Activated B cell treated with CpG ODN at 0.5 μM for 24 hours (primary cell): ENCODE measurements at regions not wholly inside any gene's neighbourhood (a gene's known extent, or its start where the extent isn't known, plus 50 kb on each side); places are given as distances from the start of the nearest gene placed in this dataset.
"Not testable (repeated sequence)": the region's sequence is repeated elsewhere in the genome, so short reads cannot be mapped to it uniquely, and the experiment has no call there.

Experiments used
- ATAC-seq: fragments of 200-7000 bp; cut with Tn5 transposase; one replicate; pipeline ENCODE4 v1.10.0; 2021; ENCODE audit warnings: low read depth, mild to moderate bottlenecking, moderate library complexity
- CTCF ChIA-PET: fragments of 350-600 bp; sonication (Branson Sonifier 250); formaldehyde crosslinking; loops from one replicate; lab custom pipeline; 2021; ENCODE audit warnings: antibody characterized with exemption; lab: Charles Lee
- POLR2A ChIA-PET: fragments of 350-600 bp; sonication (Branson Sonifier 250); formaldehyde crosslinking; loops from one replicate; lab custom pipeline; 2021; ENCODE audit warnings: antibody characterized with exemption; lab: Charles Lee
- DNase-seq: peaks from one replicate; pipeline ENCODE4 v3.0.0; 2022
- H3K27ac Mint-ChIP-seq: one replicate; pipeline ENCODE4 v1.8.0; 2020; ENCODE audit warnings: mixed read lengths
- H3K27me3 Mint-ChIP-seq: one replicate; pipeline ENCODE4 v1.8.0; 2021; ENCODE audit warnings: mixed read lengths
- H3K36me3 Mint-ChIP-seq: one replicate; pipeline ENCODE4 v1.8.0; 2021; ENCODE audit warnings: low read depth, mixed read lengths
- H3K4me1 Mint-ChIP-seq: one replicate; pipeline ENCODE4 v1.8.0; 2021; ENCODE audit warnings: mixed read lengths
- H3K4me3 Mint-ChIP-seq: one replicate; pipeline ENCODE4 v1.8.0; 2020; ENCODE audit warnings: mild to moderate bottlenecking, mixed read lengths
- H3K9me3 Mint-ChIP-seq: one replicate; pipeline ENCODE4 v1.8.0; 2020; ENCODE audit warnings: mixed read lengths
- intact Hi-C: fragments of 100-400 bp; cut with micrococcal nuclease; formaldehyde crosslinking; loops from one replicate; pipeline ENCODE4 v1.15.1; 2024
- TF ChIP-seq, protein P1 (sequence below): fragments of 200-600 bp; IDR thresholded peaks from one replicate; pipeline ENCODE4 v1.8.0; 2022; ENCODE audit warnings: antibody characterized with exemption, mild to moderate bottlenecking

DNA sequence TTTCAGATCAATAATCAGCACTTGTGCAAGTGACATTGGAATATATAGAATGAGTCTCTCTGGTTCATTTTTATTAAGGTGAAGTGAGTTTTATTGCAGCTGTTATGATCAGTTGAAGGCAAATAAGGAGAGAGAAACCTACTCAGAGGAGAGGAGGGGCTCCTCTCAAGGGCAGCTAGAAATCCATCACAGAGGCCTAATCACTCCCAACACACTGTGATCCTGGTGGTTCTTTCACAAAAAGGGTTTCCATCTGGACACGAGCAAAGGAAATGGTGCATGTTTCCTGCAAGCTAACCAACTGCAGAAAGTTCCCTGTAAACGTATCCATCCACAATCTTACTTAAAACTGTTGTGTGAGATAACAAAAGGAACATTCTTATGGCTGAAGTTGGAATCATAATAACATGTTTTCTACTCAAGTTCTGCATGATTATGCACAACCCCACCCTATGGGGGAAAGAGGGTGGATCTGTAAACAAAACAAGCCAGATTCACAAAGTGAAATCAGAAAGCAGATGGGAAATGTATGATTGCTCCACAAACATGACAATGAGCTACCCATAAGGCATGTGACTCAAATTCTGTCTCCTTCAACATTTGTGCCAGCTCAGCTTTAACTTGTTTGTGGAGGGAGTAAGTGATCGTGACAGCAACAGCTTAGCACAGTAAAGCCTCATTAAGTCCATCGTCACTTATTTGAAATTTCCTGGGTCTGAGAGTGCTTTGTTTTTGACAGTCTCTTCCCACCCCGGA is 141.2 kb upstream of the ST6GALNAC5 start:
- ATAC-seq (no peak), DNase-seq (no peak)
- TF ChIP-seq, protein P1, sequence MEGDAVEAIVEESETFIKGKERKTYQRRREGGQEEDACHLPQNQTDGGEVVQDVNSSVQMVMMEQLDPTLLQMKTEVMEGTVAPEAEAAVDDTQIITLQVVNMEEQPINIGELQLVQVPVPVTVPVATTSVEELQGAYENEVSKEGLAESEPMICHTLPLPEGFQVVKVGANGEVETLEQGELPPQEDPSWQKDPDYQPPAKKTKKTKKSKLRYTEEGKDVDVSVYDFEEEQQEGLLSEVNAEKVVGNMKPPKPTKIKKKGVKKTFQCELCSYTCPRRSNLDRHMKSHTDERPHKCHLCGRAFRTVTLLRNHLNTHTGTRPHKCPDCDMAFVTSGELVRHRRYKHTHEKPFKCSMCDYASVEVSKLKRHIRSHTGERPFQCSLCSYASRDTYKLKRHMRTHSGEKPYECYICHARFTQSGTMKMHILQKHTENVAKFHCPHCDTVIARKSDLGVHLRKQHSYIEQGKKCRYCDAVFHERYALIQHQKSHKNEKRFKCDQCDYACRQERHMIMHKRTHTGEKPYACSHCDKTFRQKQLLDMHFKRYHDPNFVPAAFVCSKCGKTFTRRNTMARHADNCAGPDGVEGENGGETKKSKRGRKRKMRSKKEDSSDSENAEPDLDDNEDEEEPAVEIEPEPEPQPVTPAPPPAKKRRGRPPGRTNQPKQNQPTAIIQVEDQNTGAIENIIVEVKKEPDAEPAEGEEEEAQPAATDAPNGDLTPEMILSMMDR = no peak
- CTCF ChIA-PET = no interaction called here
- H3K27me3 Mint-ChIP-seq = no peaks in the 10 kb centered on the region
- no peaks in the 10 kb centered on the region for H3K9me3 Mint-ChIP-seq
- POLR2A ChIA-PET = no interaction called here
- no peaks in the 10 kb centered on the region for H3K4me1 Mint-ChIP-seq
- H3K36me3 Mint-ChIP-seq = no peaks in the 10 kb centered on the region
- H3K4me3 Mint-ChIP-seq = no peak overlapping the region
- no peak overlapping the region for H3K27ac Mint-ChIP-seq
- intact Hi-C loops = no loop called here

DNA sequence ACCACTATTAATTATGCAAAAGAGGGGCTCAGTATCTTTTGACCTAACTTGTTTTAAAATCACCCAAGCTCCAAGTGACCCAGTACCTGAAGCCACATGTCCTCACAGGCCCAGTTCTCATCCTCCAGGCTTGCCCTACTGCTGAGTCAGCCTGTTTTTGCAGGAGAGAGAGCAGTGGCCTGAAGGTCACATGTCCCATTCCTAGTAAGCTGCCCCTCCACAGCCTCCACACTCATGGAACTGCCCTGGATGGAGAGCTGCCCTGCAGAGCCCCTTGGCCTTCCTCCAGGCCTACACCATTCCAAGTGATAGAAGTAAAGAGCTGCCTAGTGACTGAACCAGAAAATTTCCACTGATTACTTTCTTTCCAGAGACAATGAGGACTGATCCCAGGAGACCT is 139.8 kb upstream of the ST6GALNAC5 start:
- Mint-ChIP-seq H3K36me3 (no peaks in the 10 kb centered on the region), H3K4me1 (no peaks in the 10 kb centered on the region), H3K4me3 (no peak overlapping the region), H3K9me3 (no peaks in the 10 kb centered on the region), H3K27me3 (no peaks in the 10 kb centered on the region), H3K27ac (no peak overlapping the region)
- CTCF ChIA-PET = no interaction called here
- ATAC-seq (no peak), DNase-seq (no peak)
- intact Hi-C loops = no loop called here
- TF ChIP-seq, protein P1 = no peak
- POLR2A ChIA-PET = no interaction called here

DNA sequence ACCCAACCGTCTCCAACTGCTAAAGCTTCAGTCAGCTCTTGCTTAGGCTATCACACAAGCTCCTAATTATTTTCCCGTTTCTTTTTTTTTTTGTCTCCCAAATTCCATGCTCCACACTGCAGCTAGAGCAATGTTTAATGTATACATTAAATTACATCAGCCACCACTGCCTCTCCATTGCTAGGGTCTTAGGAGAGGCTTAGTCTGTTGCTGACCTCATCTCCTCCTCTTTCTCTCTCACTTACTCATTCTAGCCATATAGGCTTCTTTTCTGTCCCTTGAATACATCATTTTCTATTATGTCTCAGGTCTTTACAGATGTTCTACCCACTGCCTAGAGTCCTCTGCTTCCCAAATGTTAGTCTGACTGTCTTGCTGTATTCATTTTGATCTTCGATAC is 138.1 kb upstream of the ST6GALNAC5 start:
- Mint-ChIP-seq H3K36me3 (no peaks in the 10 kb centered on the region), H3K4me1 (no peaks in the 10 kb centered on the region), H3K9me3 (no peaks in the 10 kb centered on the region), H3K27me3 (no peaks in the 10 kb centered on the region), H3K27ac (no peak overlapping the region), H3K4me3 (no peak overlapping the region)
- CTCF ChIA-PET = no interaction called here
- TF ChIP-seq, protein P1 = no peak
- DNase-seq (no peak), ATAC-seq (no peak)
- intact Hi-C loops = no loop called here
- POLR2A ChIA-PET = no interaction called here

DNA sequence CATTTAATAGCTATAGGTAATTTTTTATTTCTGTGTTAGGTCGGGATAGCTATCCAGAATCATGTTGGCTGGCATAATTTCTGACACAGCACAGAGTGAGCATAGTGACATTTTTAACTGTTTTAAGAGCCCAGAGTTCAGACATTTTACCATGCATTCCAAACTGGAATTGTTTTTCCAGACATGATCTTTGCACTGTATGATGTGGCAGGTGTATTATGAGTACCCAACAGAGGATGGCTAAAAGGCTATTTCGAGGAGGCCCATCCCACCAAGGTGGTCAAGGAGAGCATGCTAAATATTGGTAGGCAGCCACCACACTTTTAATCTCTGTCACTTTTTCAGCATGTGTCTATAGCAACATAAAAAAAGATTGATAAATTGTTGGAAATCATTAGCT is 137.3 kb upstream of the ST6GALNAC5 start:
- ChIA-PET POLR2A (no interaction called here), CTCF (no interaction called here)
- TF ChIP-seq, protein P1 = no peak
- no peak for DNase-seq
- H3K4me1 Mint-ChIP-seq = no peaks in the 10 kb centered on the region
- no peak overlapping the region for H3K4me3 Mint-ChIP-seq
- intact Hi-C loops = no loop called here
- ATAC-seq = no peak
- H3K9me3 Mint-ChIP-seq = no peaks in the 10 kb centered on the region
- H3K27me3 Mint-ChIP-seq = no peaks in the 10 kb centered on the region
- H3K27ac Mint-ChIP-seq = no peak overlapping the region
- no peaks in the 10 kb centered on the region for H3K36me3 Mint-ChIP-seq

DNA sequence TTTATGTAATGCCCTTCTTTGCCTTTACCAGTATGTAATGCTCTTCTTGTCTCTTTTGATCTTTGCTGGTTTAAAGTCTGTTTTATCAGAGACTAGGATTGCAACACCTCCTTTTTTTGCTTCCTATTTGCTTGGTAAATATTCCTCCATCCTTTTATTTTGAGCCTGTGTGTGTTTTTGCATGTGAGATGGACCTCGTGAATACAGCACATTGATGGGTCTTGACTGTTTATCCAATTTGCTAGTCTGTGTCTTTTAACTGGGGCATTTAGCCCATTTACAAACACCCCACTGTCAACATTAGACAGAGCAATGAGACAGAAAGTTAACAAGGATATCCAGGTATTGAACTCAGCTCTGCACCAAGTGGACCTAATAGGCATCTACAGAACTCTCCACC is 128.9 kb upstream of the ST6GALNAC5 start:
- POLR2A ChIA-PET, CTCF ChIA-PET, H3K9me3 Mint-ChIP-seq, H3K4me1 Mint-ChIP-seq, H3K4me3 Mint-ChIP-seq, ATAC-seq, H3K36me3 Mint-ChIP-seq, H3K27me3 Mint-ChIP-seq, H3K27ac Mint-ChIP-seq, intact Hi-C loops, DNase-seq: not testable (repeated sequence)

DNA sequence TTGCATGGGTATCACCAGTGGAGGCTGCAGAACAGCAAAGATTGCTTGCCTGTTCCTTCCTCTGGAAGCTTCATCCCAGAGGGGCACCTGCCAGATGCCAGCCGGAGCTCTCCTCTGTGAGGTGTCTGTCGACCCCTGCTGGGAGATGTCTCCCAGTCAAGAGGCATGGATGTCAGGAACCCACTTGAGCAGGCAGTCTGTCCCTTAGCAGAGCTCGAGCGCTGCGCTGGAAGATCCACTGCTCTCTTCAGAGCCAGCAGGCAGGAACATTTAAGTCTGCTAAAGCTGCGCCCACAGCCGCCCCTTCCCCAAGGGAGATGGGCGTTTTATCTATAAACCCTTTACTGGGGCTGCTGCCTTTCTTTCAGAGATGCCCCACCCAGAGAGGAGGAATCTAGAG is 126.3 kb upstream of the ST6GALNAC5 start:
- H3K27me3 Mint-ChIP-seq, H3K36me3 Mint-ChIP-seq, H3K4me3 Mint-ChIP-seq, H3K27ac Mint-ChIP-seq, H3K9me3 Mint-ChIP-seq, intact Hi-C loops, CTCF ChIA-PET, DNase-seq, POLR2A ChIA-PET, H3K4me1 Mint-ChIP-seq, ATAC-seq: not testable (repeated sequence)
